Activated naive CD8-positive, alpha-beta T cell treated with anti-CD3 and anti-CD28 coated beads for 36 hours (primary cell): ENCODE measurements at regions not wholly inside any gene's neighbourhood (a gene's known extent, or its start where the extent isn't known, plus 50 kb on each side); places are given as distances from the start of the nearest gene placed in this dataset.

Experiments
- DNase-seq: peaks from one replicate; pipeline ENCODE4 v3.0.0; 2021
- H3K27ac Mint-ChIP-seq: one replicate; pipeline ENCODE4 v1.8.0; 2022; ENCODE audit warnings: mild to moderate bottlenecking, moderate library complexity, mixed read lengths
- H3K27me3 Mint-ChIP-seq: one replicate; pipeline ENCODE4 v1.8.0; 2022; ENCODE audit warnings: mild to moderate bottlenecking, mixed read lengths
- H3K36me3 Mint-ChIP-seq: one replicate; pipeline ENCODE4 v1.8.0; 2021; ENCODE audit warnings: mild to moderate bottlenecking, mixed read lengths
- H3K4me1 Mint-ChIP-seq: one replicate; pipeline ENCODE4 v1.8.0; 2021; ENCODE audit warnings: mixed read lengths
- H3K4me3 Mint-ChIP-seq: one replicate; pipeline ENCODE4 v1.8.0; 2022; ENCODE audit warnings: mild to moderate bottlenecking, moderate library complexity, mixed read lengths
- H3K9me3 Mint-ChIP-seq: one replicate; pipeline ENCODE4 v1.8.0; 2022; ENCODE audit warnings: mixed read lengths

DNA sequence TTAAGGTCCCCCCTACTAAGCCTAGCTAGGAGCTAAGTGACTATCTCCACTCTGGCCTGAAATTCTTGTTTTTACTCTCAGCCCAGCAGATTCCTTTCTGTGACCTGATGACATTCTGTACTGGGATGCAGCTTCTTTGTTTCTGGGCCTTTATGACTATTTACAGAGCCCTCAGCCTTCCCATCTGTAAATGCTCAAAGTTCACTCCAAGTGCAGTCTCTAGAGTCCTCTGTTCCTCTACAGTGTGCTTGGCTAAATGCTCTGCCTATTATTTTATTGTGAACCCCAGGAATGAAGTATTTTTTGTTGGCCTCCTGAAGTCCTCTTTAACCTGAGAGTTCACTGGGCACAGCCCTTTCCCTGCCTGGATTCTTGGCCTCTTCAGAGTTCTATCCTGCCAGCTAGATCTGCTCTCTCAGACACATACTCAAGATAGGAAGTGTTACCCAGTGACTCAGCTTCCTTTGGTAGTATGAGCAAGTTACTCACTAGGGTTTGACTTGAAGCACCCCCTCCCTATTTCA is 278.1 kb upstream of the P2RY1 start:
- Mint-ChIP-seq H3K4me3 (no peak overlapping the region), H3K27me3 (no peaks in the 10 kb centered on the region), H3K4me1 (peaks cover 10% of the 10 kb centered on the region), H3K27ac (no peak overlapping the region), H3K9me3 (no peaks in the 10 kb centered on the region), H3K36me3 (no peaks in the 10 kb centered on the region)
- no peak for DNase-seq

DNA sequence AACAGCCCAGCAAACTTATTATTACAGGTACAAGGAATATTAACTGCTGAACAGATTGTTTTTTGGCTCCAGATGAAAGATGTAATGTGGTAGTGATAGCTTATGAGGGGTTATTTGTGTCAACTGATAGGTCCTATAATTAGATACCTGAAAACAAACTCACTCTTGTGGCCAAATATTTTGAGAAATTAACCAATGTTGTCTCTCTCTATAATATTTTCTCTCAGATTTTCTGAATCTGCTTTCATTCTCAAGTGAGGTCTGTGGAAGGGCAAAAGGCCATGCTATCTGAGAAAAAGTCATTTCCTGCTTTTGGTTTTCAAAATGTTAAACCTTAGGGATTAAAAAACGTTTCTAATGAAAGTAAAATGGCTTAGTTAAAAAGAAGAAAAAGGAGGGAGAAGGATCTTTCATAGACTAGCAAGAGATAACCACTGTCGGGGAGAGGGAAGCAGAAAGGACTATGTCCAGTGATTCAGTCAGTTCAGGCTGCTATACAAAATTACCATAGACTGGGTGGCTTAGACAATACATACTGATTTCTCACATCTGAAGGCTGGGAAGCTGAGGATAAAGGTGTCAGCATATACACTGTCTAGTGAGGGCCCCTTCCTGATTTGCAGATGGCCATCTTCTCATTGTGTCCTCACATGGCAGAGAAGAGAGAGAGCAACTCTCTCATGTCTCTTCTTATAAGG is 277.5 kb upstream of the P2RY1 start:
- DNase-seq, result no peak
- no peaks in the 10 kb centered on the region for H3K27me3 Mint-ChIP-seq
- H3K4me3 Mint-ChIP-seq, result no peak overlapping the region
- peaks cover 10% of the 10 kb centered on the region for H3K4me1 Mint-ChIP-seq
- H3K9me3 Mint-ChIP-seq, result no peaks in the 10 kb centered on the region
- H3K36me3 Mint-ChIP-seq, result no peaks in the 10 kb centered on the region
- no peak overlapping the region for H3K27ac Mint-ChIP-seq

DNA sequence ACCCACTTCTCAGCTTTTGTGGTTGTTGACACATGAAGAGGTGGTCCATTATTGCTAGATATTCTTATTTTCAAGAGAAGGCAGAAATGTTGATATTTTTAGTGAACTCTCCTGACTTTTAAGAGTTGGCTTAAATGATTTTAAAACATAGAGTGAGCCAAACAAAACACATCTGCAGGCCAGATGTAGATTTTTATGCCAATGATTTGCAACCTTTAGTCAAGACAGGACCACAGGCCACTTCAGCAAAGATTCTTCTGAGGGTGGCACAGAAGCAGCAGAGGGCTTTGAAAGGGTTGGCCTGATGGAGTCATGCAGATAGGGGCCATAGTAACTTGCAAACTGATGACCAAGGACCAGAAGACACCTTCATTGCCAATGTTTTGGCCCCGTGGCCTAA is 276.5 kb upstream of the P2RY1 start:
- DNase-seq, result no peak
- Mint-ChIP-seq H3K27me3 (no peaks in the 10 kb centered on the region), H3K4me3 (no peak overlapping the region), H3K4me1 (peaks cover 10% of the 10 kb centered on the region), H3K9me3 (no peaks in the 10 kb centered on the region), H3K36me3 (no peaks in the 10 kb centered on the region), H3K27ac (no peak overlapping the region)

DNA sequence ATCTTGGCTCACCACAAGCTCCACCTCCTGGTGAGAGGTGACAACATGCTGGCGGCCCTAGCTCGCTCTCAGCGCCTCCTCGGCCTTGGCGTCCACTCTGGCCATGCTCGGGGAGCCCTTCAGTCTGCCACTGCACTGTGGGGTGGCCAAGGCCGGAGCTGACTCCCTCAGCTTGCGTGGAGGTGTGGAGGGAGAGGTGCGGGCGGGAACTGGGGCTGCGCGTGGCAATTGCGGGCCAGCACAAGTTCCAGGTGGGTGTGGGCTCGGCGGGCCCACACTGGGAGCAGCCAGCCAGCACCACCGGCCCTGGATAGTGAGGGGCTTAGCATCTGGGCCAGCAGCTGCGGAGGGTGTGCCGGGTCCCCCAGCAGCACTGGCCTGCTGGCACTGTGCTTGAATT is 275.7 kb upstream of the P2RY1 start:
- H3K27ac Mint-ChIP-seq, result no peak overlapping the region
- no peaks in the 10 kb centered on the region for H3K9me3 Mint-ChIP-seq
- H3K36me3 Mint-ChIP-seq, result no peaks in the 10 kb centered on the region

DNA sequence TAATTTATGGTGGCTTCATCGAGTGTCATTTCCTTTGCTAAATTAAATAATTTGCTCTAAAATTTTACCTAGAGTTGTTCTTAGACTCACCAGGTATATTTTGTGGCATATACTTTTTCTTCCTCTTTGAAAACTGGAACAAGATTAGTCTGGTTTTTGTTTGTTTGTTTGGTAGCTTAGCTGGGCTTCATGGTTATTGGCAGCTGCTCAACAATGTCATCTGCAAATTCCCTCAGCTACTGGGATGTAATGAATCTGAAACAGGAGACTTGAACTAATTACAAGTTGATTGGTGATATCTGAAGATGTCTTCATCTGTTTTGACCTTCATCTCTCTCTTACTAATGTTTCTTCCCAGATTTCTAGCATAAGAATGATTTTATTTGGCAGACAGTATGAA is 270.5 kb upstream of the P2RY1 start:
- no peaks in the 10 kb centered on the region for H3K9me3 Mint-ChIP-seq
- H3K4me3 Mint-ChIP-seq, result no peak overlapping the region
- H3K27me3 Mint-ChIP-seq, result no peaks in the 10 kb centered on the region
- no peak overlapping the region for H3K27ac Mint-ChIP-seq
- no peaks in the 10 kb centered on the region for H3K4me1 Mint-ChIP-seq
- DNase-seq, result no peak
- no peaks in the 10 kb centered on the region for H3K36me3 Mint-ChIP-seq

More for the DNA sequence above, 275.7 kb upstream of the P2RY1 start:
- Mint-ChIP-seq H3K4me3 (no peak overlapping the region), H3K27me3 (no peaks in the 10 kb centered on the region), H3K4me1 (peaks cover 10% of the 10 kb centered on the region)
- DNase-seq, result no peak

DNA sequence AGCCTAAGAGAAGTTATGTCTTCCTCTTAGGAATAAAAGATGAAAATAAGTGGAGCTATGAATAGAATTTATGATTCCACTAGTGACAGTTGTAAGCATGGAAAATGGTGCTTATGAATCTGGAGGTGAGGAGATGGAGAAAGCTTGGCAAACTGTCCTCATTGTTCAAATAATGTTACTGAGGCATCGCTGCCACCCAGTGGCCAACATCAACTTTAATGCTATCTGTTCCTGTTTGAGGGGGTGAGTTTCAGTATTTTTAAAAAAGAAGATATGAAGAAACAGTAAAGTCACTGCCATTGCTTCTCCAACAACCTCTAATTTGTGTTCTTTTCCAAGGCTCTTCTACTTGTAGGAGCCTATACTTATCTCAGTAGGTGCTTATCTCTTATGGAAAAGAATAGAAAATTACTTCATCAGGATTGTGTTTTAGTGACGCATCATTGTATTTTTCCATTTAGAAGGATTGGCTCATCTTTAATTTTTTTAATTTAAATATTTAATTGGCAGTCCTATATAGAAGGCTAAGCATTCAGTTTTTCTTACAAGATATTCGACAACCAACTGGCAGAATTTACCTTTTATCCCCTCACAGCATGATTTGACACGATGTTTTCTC is 260.4 kb upstream of the P2RY1 start:
- H3K9me3 Mint-ChIP-seq, result no peaks in the 10 kb centered on the region
- no peak overlapping the region for H3K27ac Mint-ChIP-seq
- DNase-seq, result peak; percentile 14
- no peak overlapping the region for H3K4me3 Mint-ChIP-seq
- no peaks in the 10 kb centered on the region for H3K4me1 Mint-ChIP-seq
- H3K27me3 Mint-ChIP-seq, result peaks cover 8% of the 10 kb centered on the region
- H3K36me3 Mint-ChIP-seq, result no peaks in the 10 kb centered on the region

DNA sequence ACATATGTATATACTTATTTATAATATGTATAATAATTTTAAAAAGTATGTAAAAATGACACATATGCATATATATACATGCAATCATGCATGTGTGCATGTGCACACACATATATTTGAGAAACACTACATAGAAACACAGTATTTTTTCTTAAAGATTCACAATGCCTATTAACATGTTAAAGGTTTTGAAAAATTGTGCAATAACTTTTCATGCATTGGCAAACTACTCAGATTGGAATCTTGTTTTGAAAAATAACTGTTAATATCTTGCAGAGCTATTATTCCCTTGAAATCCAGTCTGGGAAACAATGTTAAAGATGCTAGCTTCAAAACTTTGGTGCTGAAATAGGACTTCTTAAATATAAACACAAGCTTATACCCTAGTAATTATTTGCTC is 256.2 kb upstream of the P2RY1 start:
- H3K4me3 Mint-ChIP-seq, result no peak overlapping the region

DNA sequence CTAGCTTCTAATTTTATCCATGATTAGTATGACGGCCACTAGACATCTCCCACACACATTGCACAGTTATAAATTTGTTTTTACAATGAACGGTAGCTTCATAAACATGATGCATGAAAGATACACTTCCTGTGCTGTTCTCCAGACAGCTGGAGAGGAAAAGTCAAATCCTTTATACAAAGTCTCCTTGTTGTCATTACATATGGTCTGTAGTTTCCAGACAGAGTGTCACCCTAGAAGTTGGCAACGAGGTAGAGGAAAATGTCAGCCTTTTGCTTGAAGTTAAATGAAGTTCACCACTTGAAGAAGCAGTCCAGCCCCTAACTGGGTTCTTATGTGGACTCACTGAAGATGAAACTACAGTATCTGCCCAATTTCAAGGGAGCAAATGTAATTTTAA is 253.0 kb upstream of the P2RY1 start:
- H3K27ac Mint-ChIP-seq, result no peak overlapping the region
- no peak for DNase-seq
- peaks cover 3% of the 10 kb centered on the region for H3K27me3 Mint-ChIP-seq
- H3K36me3 Mint-ChIP-seq, result no peaks in the 10 kb centered on the region
- no peak overlapping the region for H3K4me3 Mint-ChIP-seq
- no peaks in the 10 kb centered on the region for H3K9me3 Mint-ChIP-seq
- no peaks in the 10 kb centered on the region for H3K4me1 Mint-ChIP-seq

More for the DNA sequence above, 256.2 kb upstream of the P2RY1 start:
- H3K4me1 Mint-ChIP-seq, result no peaks in the 10 kb centered on the region
- no peak for DNase-seq
- peaks cover 8% of the 10 kb centered on the region for H3K27me3 Mint-ChIP-seq
- no peaks in the 10 kb centered on the region for H3K9me3 Mint-ChIP-seq
- H3K36me3 Mint-ChIP-seq, result no peaks in the 10 kb centered on the region
- H3K27ac Mint-ChIP-seq, result no peak overlapping the region

DNA sequence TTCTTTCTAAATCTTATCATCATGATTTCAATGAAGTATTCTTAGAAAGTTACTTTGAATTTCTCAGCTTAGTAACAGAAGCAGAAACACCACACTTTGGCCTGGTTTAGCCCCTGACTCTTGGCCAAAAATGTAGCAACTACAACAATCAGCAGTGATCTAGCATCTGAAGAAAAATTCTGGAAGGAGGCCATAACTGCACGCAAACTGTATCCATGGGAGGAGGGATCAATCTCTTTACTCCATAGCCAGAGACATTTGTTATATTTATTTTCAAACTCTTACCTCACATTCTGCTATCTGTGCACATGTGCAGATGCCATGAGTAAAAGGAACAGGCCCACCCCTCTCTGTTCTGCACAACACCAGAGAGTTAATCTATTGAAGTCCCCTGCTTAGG is 251.0 kb upstream of the P2RY1 start:
- no peak overlapping the region for H3K27ac Mint-ChIP-seq
- H3K9me3 Mint-ChIP-seq, result no peaks in the 10 kb centered on the region
- no peak for DNase-seq
- no peak overlapping the region for H3K4me3 Mint-ChIP-seq
- H3K4me1 Mint-ChIP-seq, result no peaks in the 10 kb centered on the region
- H3K36me3 Mint-ChIP-seq, result no peaks in the 10 kb centered on the region
- H3K27me3 Mint-ChIP-seq, result peaks cover 3% of the 10 kb centered on the region

DNA sequence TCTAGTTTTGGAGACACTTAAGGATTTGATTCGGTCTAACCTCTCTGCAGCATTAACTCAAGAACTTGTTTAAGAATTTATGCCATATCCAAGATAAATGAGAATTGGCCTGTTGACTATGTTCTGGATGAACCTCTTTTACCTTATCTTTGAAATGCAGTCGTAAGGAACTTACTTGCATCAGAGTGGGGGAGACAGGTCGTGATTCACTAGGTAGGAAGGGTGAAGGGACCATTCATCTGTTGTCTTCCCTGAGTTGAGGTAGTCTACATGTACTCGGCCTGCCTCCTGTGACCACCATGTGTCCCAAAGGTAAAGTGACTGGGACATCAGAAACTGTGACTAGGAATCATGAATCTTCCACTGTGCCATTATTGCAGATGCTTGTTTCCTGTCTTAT is 248.0 kb upstream of the P2RY1 start:
- no peaks in the 10 kb centered on the region for H3K36me3 Mint-ChIP-seq

DNA sequence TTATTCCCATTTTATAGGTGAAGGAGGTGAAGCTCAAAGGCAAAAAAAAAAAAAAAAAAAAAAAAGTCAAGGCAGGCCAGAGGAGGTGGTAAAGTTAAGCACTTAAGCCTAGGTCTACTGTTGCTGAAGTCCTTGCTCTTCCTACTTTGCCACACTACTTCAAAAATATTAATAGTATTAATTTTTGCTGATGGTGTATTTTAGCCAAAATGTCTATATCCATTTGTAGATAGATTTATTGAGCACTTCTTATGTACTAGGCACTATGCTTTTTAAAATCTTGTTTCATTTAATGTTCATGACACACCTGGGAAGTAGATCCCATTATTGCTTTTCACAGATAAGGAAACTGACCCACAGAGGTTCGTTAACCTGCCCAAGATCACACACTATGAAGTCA is 247.1 kb upstream of the P2RY1 start:
- Mint-ChIP-seq H3K36me3 (no peaks in the 10 kb centered on the region), H3K9me3 (no peaks in the 10 kb centered on the region), H3K4me1 (no peaks in the 10 kb centered on the region), H3K4me3 (no peak overlapping the region), H3K27ac (no peak overlapping the region), H3K27me3 (no peaks in the 10 kb centered on the region)
- DNase-seq, result no peak

More for the DNA sequence above, 248.0 kb upstream of the P2RY1 start:
- Mint-ChIP-seq H3K27ac (no peak overlapping the region), H3K4me3 (no peak overlapping the region), H3K4me1 (no peaks in the 10 kb centered on the region), H3K27me3 (no peaks in the 10 kb centered on the region), H3K9me3 (no peaks in the 10 kb centered on the region)
- DNase-seq, result no peak

DNA sequence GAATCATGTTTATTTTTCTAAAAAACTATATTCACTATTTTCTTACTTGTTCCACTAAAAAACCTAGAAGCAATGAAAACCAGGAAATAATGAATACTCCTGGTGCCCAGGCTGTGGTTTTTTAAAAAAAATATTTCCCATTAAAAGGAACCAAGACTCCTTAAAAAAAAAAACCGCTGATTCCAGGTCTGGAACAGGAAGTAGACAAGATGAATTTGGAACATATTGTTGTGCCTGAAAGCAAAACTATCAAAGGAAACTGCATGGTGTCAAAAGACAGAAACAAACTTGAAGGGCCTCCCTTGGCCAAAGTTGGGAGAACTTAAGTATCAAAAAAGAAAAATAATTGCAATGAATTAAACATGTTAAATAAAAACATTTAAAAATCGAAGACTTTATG is 245.3 kb upstream of the P2RY1 start:
- no peaks in the 10 kb centered on the region for H3K27me3 Mint-ChIP-seq
- H3K4me3 Mint-ChIP-seq, result no peak overlapping the region

DNA sequence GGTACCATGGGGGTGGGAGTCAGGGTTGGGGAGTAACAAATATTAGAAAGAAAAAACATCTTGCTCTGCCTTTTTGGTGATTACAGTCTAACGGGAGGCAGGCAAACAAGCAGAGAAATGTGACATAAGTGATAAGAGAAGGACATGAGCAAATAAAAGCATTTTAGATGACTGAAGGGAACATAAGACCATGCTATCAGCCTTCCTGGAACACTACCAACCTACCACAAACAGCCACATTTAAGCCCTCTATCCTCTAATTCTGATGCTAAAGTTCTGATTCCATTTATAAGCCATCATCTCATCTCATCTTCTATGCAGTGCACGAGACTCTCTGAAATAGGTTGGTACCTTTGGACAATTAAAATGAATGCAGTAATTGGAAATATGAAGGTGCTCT is 243.4 kb upstream of the P2RY1 start:
- Mint-ChIP-seq H3K9me3 (no peaks in the 10 kb centered on the region), H3K36me3 (no peaks in the 10 kb centered on the region), H3K4me3 (no peak overlapping the region), H3K27me3 (no peaks in the 10 kb centered on the region), H3K27ac (no peak overlapping the region), H3K4me1 (peaks cover 7% of the 10 kb centered on the region)
- no peak for DNase-seq

More for the DNA sequence above, 245.3 kb upstream of the P2RY1 start:
- no peak for DNase-seq
- H3K9me3 Mint-ChIP-seq, result no peaks in the 10 kb centered on the region
- no peak overlapping the region for H3K27ac Mint-ChIP-seq
- H3K4me1 Mint-ChIP-seq, result no peaks in the 10 kb centered on the region
- no peaks in the 10 kb centered on the region for H3K36me3 Mint-ChIP-seq

DNA sequence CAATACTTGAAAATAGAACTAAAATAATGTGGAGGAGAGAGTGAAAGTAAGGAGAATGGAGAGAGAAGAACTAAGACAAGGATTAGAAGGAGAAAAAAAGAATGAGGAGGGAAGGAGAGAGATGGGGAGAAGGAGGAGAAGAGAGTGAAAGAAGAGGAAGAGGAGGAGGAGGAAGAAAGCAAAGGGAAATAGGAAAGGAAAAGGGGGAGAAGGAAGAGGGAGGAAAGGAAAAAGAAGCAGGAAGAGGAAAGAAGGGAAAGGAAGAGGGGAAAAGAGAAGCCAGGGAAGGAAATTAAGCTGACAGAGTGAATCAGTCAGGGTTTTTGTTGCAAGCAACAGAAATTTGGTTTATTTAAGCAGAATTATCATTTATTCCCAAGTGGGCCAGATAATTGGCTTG is 241.7 kb upstream of the P2RY1 start:
- Mint-ChIP-seq H3K4me3 (no peak overlapping the region), H3K4me1 (peaks cover 14% of the 10 kb centered on the region), H3K36me3 (no peaks in the 10 kb centered on the region), H3K27me3 (no peaks in the 10 kb centered on the region), H3K9me3 (no peaks in the 10 kb centered on the region), H3K27ac (no peak overlapping the region)
- DNase-seq, result no peak

DNA sequence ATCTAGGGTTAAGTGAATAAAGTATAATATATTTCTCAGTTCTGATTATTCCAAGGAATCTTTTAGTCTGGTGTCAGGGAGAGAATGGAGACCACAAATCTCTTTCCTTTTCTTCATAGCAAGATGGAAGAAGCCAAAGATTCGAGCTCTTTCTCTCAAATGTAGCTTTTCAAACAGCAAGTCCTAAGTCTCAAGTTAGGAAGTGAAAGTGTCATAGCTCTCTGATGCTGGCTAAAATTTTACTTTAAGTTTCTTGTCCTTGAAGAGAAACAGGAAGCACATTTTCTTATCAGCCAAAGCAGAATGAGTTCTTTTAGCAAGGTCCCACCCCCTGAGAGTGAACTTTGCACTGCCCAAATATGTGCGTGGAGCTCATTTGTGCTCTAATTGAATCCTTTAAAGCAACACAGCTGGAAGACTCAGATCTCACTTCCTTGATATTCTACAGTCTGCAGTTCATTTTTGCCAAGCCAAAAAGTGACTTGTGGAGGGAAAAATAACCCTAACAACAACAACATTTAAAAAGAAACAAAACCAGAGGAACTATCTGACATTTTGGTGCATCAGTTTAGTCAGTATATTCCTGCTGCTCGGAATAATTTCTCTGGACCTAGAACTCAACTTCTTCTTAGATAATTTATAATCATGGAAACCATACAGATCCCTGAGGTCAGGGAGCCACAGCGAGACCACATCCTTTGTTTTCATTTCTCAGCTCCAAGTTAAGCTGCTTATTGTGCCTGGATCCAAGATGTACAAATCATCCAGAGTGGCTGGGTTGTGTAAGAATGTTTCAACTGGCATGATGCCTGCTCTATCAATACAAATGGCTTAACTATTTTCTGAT is 238.7 kb upstream of the P2RY1 start:
- H3K4me1 Mint-ChIP-seq, result peaks cover 14% of the 10 kb centered on the region
- no peaks in the 10 kb centered on the region for H3K9me3 Mint-ChIP-seq
- H3K36me3 Mint-ChIP-seq, result no peaks in the 10 kb centered on the region
- DNase-seq, result no peak
- H3K27ac Mint-ChIP-seq, result peak overlapping the region; percentile 74
- no peaks in the 10 kb centered on the region for H3K27me3 Mint-ChIP-seq
- H3K4me3 Mint-ChIP-seq, result no peak overlapping the region
